ENCODE measurements at regions not wholly inside any gene's neighbourhood (a gene's known extent, or its start where the extent isn't known, plus 50 kb on each side); places are given as distances from the start of the nearest gene placed in this dataset.

- no peak for TF ChIP-seq FOXM1 (IDR thresholded peaks at IDR 0.05; ENCODE audit: borderline replicate concordance)
- no peak for TF ChIP-seq FOXK2 (IDR thresholded peaks at IDR 0.05)
- TF ChIP-seq BHLHE40 (IDR thresholded peaks at IDR 0.05; ENCODE audit: borderline replicate concordance) = no peak
- TF ChIP-seq TARDBP (IDR thresholded peaks at IDR 0.05) = no peak
- TF ChIP-seq SP1 (IDR thresholded peaks at IDR 0.05) = no peak
- no peak for TF ChIP-seq FOXA1 (IDR thresholded peaks at IDR 0.05)
- no peak for TF ChIP-seq SUZ12 (IDR thresholded peaks at IDR 0.05)
- no peak for TF ChIP-seq PKNOX1 (IDR thresholded peaks at IDR 0.05)
- no peak for TF ChIP-seq HDGF (IDR thresholded peaks at IDR 0.05; ENCODE audit: borderline replicate concordance)
- no peak for TF ChIP-seq L3MBTL2 (conservative IDR thresholded peaks at IDR 0.05)
- TF ChIP-seq ZNF384 (IDR thresholded peaks at IDR 0.05) = no peak
- no peak for TF ChIP-seq ELF4 (IDR thresholded peaks at IDR 0.05)
- no peak for TF ChIP-seq ARNT (IDR thresholded peaks at IDR 0.05)
These were observed 53.1 kb upstream of the CCL1 start for GRCh38 chr17:34416116-34416515.

Data from HEK293T (cell line).